GM19043 (cell line): ENCODE measurements at regions not wholly inside any gene's neighbourhood (a gene's known extent, or its start where the extent isn't known, plus 50 kb on each side); places are given as distances from the start of the nearest gene placed in this dataset.

ENCODE experiments used
- ATAC-seq: cut with Tn5 transposase; IDR thresholded peaks from one replicate; pipeline ENCODE4 v1.9.1; 2021; ENCODE audit warnings: low read depth; ENCODE audit not compliant: unreplicated experiment

GRCh38 chr13:47019977-47020376 lies 123.1 kb upstream of the HTR2A start:
- ATAC-seq: no peak

- no peak for ATAC-seq
Observed at GRCh38 chr13:47017476-47017875, 120.6 kb upstream of the HTR2A start.

- no peak for ATAC-seq
Observed at GRCh38 chr13:47008318-47008717, 111.5 kb upstream of the HTR2A start.

GRCh38 chr13:47005756-47006414 lies 109.0 kb upstream of the HTR2A start:
- ATAC-seq: no peak

DNA sequence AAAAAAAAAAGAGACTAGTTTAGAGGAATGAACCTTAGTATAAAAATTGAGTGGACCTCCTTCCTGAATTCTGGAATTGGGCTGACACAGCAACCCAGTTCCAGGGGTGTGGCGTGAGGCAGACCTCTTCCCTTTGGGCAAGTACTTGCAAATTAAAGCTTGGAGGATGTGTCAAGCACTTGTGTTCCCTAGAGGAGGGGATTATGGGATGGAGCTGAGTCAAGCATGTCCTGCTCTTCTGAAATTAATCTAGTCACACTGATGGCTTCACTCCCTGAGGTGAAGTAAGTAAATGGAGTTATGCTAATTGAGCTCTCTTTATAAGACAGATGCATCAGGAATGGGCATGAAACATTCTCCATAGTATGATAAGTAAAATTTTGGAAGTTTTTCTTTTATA lies 107.7 kb upstream of the HTR2A start:
- no peak for ATAC-seq

GRCh38 chr13:47004027-47004426 lies 107.2 kb upstream of the HTR2A start:
- ATAC-seq: no peak

- no peak for ATAC-seq
Observed at GRCh38 chr13:47000165-47000564, 103.3 kb upstream of the HTR2A start.

- ATAC-seq: peak; percentile 10
Observed at GRCh38 chr13:46996316-46997030, 99.6 kb upstream of the HTR2A start.

DNA sequence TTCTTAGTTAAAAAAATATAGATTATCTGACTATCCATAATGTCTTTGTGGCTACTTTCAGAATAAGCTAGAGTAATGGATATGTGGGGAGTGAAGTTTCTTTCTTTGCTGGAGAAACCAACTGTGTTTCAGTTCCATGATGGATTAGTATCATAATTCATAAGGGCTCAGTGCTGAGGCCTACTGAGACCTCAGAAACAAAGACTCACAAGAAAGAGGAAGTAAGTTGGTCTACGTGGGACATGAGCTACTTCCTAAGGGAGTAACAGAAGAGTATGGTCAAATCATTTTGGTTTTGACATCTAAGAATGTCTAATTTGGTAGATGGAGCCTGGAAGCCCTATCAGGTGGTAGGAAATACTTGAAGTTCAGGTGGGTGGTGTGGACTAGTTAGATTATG lies 99.0 kb upstream of the HTR2A start:
- peak; percentile 90 for ATAC-seq

- no peak for ATAC-seq
Observed at GRCh38 chr13:46994492-46994891, 97.6 kb upstream of the HTR2A start.

DNA sequence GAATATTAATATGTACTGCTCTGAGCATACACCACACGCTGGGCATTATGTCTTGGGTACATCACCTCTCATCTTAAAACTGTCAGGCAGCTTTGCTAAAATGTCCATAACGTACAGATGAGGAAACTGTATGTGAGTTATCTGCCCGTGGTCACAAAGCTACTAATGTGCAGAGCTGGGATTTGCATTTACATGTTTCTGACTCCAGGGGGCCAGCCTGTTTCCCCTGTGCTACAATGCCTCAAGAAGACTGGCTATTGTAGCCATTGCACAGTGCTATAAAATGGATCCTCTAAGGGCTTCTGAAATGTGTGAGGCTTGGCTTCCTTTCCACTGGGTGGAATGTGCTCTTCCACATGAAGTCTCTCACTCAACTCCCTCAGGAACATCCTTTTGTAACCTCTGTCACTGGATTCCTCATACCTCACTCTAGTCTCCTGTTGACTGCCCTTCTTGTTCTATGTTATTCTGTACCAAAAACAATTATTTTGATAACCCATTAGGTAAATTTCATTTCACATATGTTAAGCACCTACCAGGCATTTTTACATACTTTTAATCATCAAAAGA lies 95.6 kb upstream of the HTR2A start:
- ATAC-seq: no peak

GRCh38 chr13:46983881-46984280 lies 87.0 kb upstream of the HTR2A start:
- peak; percentile 68 for ATAC-seq

DNA sequence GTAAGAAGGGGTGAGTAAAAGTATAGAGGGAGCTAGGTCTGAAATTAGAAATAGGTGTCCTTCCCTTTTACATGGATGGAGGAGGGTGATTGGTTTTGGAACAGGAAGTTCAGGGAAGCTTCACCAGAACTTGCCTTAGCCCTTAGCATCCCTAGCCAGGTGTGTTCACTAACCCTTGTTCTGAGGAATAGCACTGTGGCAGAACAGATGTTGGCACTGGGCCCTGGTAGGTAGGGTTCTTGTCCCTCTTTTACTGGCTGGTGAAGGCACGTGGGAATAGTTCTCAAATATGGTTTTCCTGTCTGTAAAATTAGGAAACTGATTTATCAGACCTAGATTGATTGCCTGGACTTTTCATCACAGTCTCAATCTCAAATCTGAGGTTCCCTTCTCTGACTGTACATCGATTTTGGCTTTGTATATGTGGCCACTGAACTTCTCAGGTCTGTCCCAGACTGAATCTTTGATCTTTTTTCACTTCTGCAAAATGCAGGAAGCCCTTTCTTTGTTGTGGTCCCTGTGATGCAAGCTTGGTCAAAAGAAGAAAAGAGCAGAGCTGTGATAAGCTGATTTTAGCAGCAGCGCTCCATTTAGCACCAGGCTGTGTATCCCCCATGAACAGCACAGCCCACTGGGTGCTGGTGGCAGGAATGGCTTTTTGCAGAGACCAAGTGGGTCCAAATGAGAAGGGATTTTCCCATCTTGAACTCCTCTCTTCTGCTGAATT lies 86.2 kb upstream of the HTR2A start:
- peak; percentile 83 for ATAC-seq

- ATAC-seq: no peak
Observed at GRCh38 chr13:46975173-46975572, 78.3 kb upstream of the HTR2A start.

- ATAC-seq: no peak
Observed at GRCh38 chr13:46968450-46968849, 71.6 kb upstream of the HTR2A start.

DNA sequence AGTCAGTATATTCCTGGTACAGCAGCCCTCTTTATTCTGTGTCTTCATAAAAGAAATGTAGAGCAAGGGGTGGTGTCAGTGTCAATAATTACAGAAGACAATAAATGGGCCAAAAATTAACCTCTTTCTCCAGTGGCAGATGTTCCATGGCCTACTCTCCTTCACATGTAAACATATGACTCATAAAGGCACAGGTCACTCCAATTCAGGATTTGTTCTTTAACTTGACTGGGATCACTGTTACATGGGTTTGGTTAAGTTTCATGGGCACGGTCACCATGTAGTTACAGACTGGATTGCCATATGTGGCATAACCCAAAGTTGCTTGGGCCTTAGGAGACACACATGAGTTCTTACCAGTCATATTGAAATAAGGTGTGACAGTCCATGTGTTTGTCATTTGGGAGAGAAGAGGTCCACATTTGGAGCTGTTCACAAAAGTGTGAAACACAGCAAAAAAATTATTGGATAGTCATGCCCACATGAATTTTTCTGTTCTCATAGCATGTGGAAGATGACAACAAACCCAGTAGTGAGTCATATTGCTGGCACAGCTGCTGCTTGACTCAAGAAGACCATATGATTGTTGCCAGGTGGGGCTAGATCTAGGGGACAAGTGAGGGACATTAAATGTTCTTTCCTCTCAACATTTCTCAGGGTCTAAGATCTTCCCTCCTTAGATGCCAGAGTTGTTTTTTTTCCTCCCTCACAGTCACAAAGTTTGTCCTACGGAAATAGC lies 68.1 kb upstream of the HTR2A start:
- no peak for ATAC-seq

DNA sequence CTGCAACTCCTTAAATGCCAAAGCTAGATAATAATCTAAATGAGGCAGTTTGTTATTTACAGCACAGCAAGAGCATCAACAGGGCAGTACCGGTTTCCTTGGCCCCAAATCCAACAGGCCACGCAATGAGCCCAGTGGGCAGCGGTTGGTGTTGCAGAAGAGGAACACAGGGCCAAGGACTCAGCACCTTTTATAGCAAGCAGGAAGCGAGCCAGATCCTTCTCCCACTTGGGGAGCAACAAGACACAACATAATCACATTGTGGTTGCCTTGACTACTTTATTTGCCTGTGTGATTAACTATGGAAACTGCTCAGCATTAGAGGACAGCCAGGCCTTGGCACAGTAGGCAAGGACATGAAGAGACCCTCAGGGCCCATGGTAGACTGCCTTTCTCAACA lies 67.1 kb upstream of the HTR2A start:
- ATAC-seq: no peak

DNA sequence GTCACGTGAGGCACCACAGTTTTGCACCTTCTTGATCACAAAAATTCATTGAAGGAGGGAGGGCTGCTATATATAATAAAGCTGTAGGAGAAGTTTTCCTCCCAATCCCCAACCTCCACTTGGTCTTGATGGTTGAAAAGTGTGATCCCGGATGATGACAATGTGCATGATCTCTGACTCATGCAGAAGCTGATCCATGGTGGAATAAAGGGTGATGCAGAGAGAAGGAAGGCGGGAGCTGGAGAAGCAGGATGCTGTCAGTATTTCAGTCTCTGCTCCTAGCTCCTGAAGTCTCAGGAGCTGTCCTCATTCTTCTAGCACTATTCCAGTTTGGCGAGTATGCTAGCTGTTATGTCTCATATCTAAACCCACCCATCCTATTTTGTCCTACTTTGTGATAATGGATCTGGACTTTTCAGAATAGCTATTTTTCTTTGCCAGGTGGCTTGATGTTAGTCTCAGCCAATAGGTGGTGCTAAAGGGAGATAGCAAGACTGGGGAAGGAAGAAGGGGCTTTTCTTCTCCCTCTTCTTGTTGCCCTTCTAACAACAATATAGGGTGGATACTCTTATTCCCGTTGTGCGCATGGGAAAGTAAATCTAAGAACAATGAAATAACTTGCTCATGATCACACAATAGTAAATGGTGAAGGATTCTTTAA lies 65.6 kb upstream of the HTR2A start:
- ATAC-seq: no peak

DNA sequence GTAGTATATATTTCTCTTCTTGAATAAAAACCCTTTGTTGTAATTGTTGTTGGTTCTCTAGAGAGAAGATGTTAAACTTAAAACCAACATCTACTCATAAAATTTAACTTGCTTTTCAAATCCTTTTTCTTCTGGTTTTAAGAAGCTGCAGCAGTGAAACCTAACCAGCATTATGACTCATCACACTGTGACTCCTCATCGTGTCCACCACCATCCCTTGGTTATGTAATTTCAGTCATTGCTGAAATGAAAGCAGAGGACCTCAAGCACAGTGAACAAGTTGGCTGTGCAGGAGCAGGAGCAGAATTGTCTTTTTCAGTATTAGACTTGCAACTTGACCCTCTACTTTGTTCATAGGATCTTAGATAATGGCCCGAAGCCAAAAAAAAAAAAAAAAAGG lies 64.9 kb upstream of the HTR2A start:
- ATAC-seq: peak; percentile 100

- ATAC-seq: no peak
Observed at GRCh38 chr13:46953941-46954340, 57.1 kb upstream of the HTR2A start.
